Keratinocyte (primary cell): ENCODE measurements at regions not wholly inside any gene's neighbourhood (a gene's known extent, or its start where the extent isn't known, plus 50 kb on each side); places are given as distances from the start of the nearest gene placed in this dataset.

Source experiments
- DNase-seq: peaks from one replicate; pipeline ENCODE4 v3.0.0-alpha.2; 2011; ENCODE audit warnings: low read depth, missing footprints, low spot score
- FAIRE-seq: peaks from 2 replicates; lab custom pipeline; 2011; peaks lifted over from hg19 to GRCh38; lab: Jason Lieb, UNC
- H2AFZ ChIP-seq: 2 replicates; pipeline ENCODE4 v1.6.0; 2012; ENCODE audit warnings: low read length, control low read depth, inconsistent platforms; ENCODE audit not compliant: control insufficient read depth
- H3K27ac ChIP-seq: 2 replicates; pipeline ENCODE4 v1.5.1; 2011; ENCODE audit warnings: low read length; ENCODE audit not compliant: control insufficient read depth, insufficient read depth
- H3K27me3 ChIP-seq: 3 replicates; pipeline ENCODE4 v1.6.0; 2011; ENCODE audit warnings: low read length; ENCODE audit not compliant: control insufficient read depth, insufficient read depth; ENCODE audit errors: extremely low read depth
- H3K36me3 ChIP-seq, 2 experiments: 2 replicates in 1 of 2; 3 replicates in 1 of 2; pipeline ENCODE4 v1.5.1; 2011; ENCODE audit warnings: low read length in 2 of 2, mild to moderate bottlenecking in 1 of 2; ENCODE audit not compliant: control insufficient read depth in 2 of 2, insufficient read depth in 2 of 2; ENCODE audit errors: extremely low read depth in 1 of 2
- H3K4me1 ChIP-seq: 3 replicates; pipeline ENCODE4 v1.5.1; 2011; ENCODE audit warnings: low read length; ENCODE audit not compliant: control insufficient read depth, insufficient read depth; ENCODE audit errors: extremely low read depth
- H3K4me2 ChIP-seq: 3 replicates; pipeline ENCODE4 v1.6.0; 2011; ENCODE audit warnings: low read depth, low read length; ENCODE audit not compliant: control insufficient read depth, insufficient read depth; ENCODE audit errors: extremely low read depth
- H3K4me3 ChIP-seq, 3 experiments: fragments of 200-600 bp in 1 of 3; sonication (generic) in 1 of 3; 2 replicates in 2 of 3; 3 replicates in 1 of 3; pipeline ENCODE4 v1.5.1; 2011 to 2016; ENCODE audit warnings: low read length in 3 of 3, mild to moderate bottlenecking in 3 of 3, control low read depth in 2 of 3, inconsistent platforms in 1 of 3, low read depth in 1 of 3, mixed read lengths in 1 of 3, mixed run types in 1 of 3, moderate library complexity in 1 of 3; ENCODE audit not compliant: control insufficient read depth in 2 of 3, insufficient read depth in 2 of 3; ENCODE audit errors: extremely low read depth in 1 of 3
- H3K79me2 ChIP-seq: 2 replicates; pipeline ENCODE4 v1.6.0; 2012; ENCODE audit warnings: low read length; ENCODE audit not compliant: control insufficient read depth, insufficient read depth
- H3K9ac ChIP-seq: 3 replicates; pipeline ENCODE4 v1.6.0; 2011; ENCODE audit warnings: low read length; ENCODE audit not compliant: control insufficient read depth, insufficient read depth; ENCODE audit errors: extremely low read depth
- H3K9me1 ChIP-seq: 3 replicates; pipeline ENCODE4 v1.6.0; 2011; ENCODE audit warnings: low read length; ENCODE audit not compliant: control insufficient read depth, insufficient read depth; ENCODE audit errors: extremely low read depth
- H3K9me3 ChIP-seq: 2 replicates; pipeline ENCODE4 v1.5.1; 2012; ENCODE audit warnings: low read depth, low read length; ENCODE audit not compliant: control insufficient read depth
- H4K20me1 ChIP-seq: 3 replicates; pipeline ENCODE4 v1.6.0; 2011; ENCODE audit warnings: low read length; ENCODE audit not compliant: control insufficient read depth, insufficient read depth; ENCODE audit errors: extremely low read depth
- CTCF ChIP-seq, 3 experiments: IDR thresholded peaks in 1 of 3; conservative IDR thresholded peaks in 1 of 3; optimal IDR thresholded peaks in 1 of 3; 2 replicates in 2 of 3; 3 replicates in 1 of 3; pipeline versions ENCODE3 to v1.5.1; 2011; ENCODE audit warnings: low read length in 3 of 3, mild to moderate bottlenecking in 3 of 3, moderate library complexity in 2 of 3, control low read depth in 1 of 3, inconsistent platforms in 1 of 3; ENCODE audit not compliant: insufficient read depth in 2 of 3; ENCODE audit errors: extremely low read depth in 1 of 3
- EZH2 ChIP-seq: IDR thresholded peaks from one replicate; pipeline ENCODE4 v1.6.1; 2012; ENCODE audit warnings: inconsistent platforms, mild to moderate bottlenecking, low read length, moderate library complexity
- dilution Hi-C: fragments of 300-500 bp; cut with MboI; formaldehyde crosslinking; loops from one replicate; pipeline ENCODE4 v1.7.0; 2020; ENCODE audit warnings: low sequenced_read_pairs; ENCODE audit not compliant: extremely low pct_ligation_motif_present

- Histone ChIP-seq H3K36me3 (no peaks in the 10 kb centered on the region), H2AFZ (no peak overlapping the region), H3K79me2 (no peaks in the 10 kb centered on the region), H3K9me1 (no peaks in the 10 kb centered on the region), H3K4me3 (no peak overlapping the region), H3K4me2 (no peak overlapping the region), H3K27ac (no peak overlapping the region), H4K20me1 (no peaks in the 10 kb centered on the region), H3K4me1 (no peaks in the 10 kb centered on the region), H3K27me3 (no peaks in the 10 kb centered on the region), H3K9me3 (peaks cover 2% of the 10 kb centered on the region), H3K9ac (no peak overlapping the region)
- dilution Hi-C loops, result no loop called here
- FAIRE-seq (no peak), DNase-seq (no peak)
- no peak for TF ChIP-seq EZH2
- TF ChIP-seq CTCF (optimal IDR thresholded peaks at IDR 0.05 in 1 of 3, IDR thresholded peaks at IDR 0.05 in 1 of 3, conservative IDR thresholded peaks at IDR 0.05 in 1 of 3; ENCODE audit: extremely low read depth in 1 of 3, insufficient read depth in 2 of 3, low read length in 3 of 3), result no peak
These were observed 151.2 kb upstream of the KIF2A start for GRCh38 chr5:62154758-62155157.

GRCh38 chr5:62155988-62156387 is 150.0 kb upstream of the KIF2A start:
- Histone ChIP-seq H3K27ac (no peak overlapping the region), H3K4me1 (no peaks in the 10 kb centered on the region), H4K20me1 (no peaks in the 10 kb centered on the region), H3K36me3 (no peaks in the 10 kb centered on the region), H3K4me2 (no peak overlapping the region), H3K9ac (no peak overlapping the region), H3K4me3 (no peak overlapping the region), H2AFZ (no peak overlapping the region), H3K27me3 (no peaks in the 10 kb centered on the region), H3K9me3 (peaks cover 2% of the 10 kb centered on the region), H3K79me2 (no peaks in the 10 kb centered on the region), H3K9me1 (no peaks in the 10 kb centered on the region)
- no peak for FAIRE-seq
- TF ChIP-seq CTCF (optimal IDR thresholded peaks at IDR 0.05 in 1 of 3, IDR thresholded peaks at IDR 0.05 in 1 of 3, conservative IDR thresholded peaks at IDR 0.05 in 1 of 3; ENCODE audit: extremely low read depth in 1 of 3, insufficient read depth in 2 of 3, low read length in 3 of 3) (no peak), EZH2 (no peak)
- no peak for DNase-seq
- dilution Hi-C loops, result no loop called here
